ENCODE measurements at regions not wholly inside any gene's neighbourhood (a gene's known extent, or its start where the extent isn't known, plus 50 kb on each side); places are given as distances from the start of the nearest gene placed in this dataset.

DNA sequence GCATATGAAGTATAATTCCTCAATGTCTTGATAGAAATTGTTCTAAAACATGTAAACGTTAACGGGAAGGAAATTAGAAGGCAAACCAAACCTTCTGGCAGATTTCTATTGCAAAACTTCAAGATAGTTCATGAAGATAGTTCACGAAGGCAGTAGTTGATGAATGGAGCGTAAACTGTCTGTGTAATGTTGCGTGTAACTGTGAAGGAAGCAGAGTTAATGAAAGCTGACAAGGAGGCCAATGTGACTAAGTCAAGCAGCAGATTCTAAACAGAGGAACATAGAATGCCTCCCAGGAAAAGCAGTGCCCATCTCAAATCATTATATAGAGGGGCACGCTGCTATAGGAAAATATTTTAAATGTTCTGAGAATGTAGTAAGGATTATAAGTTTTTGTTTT lies 659.7 kb upstream of the IGFBP3 start:
- DNase-seq (ENCODE audit: low read depth in 2 of 2) = no peak

DNA sequence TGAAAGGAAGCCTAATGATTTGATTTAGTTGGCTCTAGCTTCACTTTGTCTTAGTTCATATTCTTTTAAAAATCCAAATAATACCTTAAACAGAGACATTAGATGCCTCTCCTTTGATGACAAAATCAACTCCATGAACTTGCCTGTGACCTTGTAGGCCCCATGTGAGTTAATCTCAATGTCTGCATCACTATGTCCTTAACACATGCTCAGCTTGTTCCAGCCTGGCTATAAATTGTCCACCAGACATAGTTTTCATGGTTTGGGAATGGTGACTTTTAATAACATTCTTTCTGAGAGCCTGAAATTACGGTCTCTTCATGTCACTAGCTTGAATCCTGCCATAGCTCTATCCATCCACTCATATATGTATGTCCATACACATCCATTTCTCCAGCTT lies 656.3 kb upstream of the IGFBP3 start:
- no peak for DNase-seq (ENCODE audit: low read depth in 2 of 2)

DNA sequence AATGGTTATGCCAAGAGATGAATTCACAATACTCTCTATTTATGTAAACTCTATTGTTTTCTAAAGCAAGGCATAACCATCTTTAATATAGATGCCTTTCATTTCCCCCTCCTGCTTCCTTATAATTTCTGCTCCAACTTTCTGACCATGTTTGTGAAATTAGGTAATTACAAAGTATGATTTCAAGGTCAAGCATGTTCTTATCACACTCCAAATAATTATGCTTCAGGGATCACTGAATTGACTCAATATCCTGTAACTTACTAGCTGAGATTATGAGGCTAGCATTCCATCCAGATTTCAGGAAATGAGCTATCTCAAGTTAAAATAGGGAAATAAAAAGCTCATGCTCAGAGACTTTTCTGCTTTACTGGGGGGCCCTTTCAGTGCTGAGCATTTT lies 655.9 kb upstream of the IGFBP3 start:
- no peak for DNase-seq (ENCODE audit: low read depth in 2 of 2)

DNA sequence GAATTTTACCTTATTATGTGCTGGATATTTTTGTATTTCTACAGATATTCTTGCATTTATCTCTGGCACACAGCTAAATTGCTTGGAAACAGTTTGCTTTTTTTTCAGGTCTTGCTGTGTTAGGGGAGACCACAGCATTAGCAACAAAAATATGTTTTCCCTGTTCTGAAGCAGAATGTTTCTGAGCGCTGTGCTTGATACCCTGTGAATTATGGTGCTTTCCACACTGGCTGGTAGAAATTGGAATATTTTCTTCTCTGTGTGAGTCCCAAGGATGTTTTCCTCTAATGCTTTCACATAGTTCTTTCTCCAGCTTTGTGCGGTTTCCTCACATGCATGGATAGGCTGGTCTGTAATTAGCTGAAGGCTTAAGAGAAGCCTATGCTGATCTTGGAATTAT lies 651.6 kb upstream of the IGFBP3 start:
- DNase-seq (ENCODE audit: low read depth in 2 of 2) = no peak

DNA sequence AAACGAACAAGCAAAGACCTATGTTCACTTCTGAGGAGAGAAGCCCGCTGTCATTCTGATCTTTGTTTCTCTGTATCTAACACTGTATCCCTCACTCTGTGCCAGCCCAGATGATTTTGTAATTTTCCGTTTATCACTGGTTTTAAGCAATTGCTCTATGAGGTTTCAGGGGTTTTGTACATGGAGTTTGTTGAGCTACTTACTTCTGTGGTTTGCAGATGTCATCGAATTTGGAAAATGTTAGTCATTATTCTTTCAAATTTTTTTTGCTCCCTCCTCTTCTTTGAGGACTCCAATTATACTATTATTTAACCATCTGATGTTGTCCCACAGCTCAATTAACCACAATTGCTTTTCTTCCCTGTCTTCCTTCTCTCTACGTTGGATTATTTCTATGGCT lies 650.9 kb upstream of the IGFBP3 start:
- no peak for DNase-seq (ENCODE audit: low read depth in 2 of 2)

DNA sequence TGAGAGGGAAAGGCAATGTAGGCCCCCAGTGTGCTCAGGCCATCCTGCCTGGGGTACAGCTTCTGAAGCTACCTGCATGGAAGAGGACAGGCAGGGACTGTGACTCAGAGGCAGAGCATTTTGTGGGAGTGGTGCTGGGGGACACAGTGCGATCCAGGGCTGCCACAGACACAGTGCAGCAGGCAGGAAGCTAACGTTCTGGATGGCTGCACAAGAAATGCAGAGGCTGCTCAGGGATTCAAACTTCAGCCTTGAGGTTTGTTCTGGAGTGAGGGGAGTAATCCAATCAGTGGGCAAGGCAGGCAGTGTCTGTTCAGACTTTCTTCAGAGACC lies 648.0 kb upstream of the IGFBP3 start:
- no peak for DNase-seq (ENCODE audit: low read depth in 2 of 2)

DNA sequence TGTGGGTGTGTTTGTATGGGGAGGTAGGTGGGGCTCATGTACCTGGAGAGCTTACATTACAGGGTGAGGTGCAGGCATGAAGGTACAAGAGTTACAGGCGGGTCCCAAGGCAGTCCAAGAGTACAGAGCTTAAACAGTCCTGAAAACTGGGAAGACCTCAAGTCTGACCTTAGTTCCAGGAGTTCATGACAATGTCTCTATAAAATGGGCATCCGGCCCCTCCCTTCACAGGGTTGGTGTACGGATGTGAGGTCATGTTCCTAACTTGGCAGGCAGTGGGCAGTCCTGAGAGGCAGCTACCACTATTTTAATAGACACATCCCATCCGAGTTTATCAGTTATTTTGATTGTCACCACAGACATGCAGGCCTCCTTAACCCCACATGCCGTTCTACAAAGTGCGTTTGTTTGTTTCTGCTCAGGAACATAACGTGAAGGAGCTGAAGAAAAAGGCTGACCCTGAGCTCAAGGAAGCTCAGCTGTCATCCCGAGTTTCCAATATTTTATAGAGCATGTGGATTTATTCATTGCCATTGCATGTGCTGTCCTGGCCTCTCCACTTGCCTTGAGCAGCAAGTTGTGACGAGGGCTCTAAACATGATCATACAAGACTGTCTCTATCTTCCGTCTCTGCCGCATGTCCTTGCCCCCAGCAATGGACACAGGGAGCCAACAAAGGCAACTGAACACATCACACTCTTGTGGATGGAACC lies 647.5 kb upstream of the IGFBP3 start:
- no peak for DNase-seq (ENCODE audit: low read depth in 2 of 2)

DNA sequence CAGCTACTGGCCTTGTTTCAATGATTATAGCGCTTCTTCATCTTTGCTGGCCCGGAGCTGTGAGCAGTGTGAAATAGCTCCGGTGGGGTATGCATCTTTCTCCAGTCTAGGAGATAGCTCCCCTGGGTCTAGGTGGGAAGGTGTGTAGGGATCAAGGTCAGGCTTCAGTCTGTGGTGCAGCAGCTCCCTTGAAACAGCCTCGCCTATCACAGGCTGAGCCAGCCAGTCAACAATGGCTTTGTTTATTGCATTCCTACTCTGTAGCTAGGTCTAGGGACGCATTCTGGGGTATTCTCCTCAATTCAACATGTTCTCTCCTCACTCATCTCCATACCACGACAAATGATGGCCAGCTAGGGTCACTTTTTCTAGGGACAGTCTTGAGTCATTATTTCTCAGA lies 646.8 kb upstream of the IGFBP3 start:
- no peak for DNase-seq (ENCODE audit: low read depth in 2 of 2)

DNA sequence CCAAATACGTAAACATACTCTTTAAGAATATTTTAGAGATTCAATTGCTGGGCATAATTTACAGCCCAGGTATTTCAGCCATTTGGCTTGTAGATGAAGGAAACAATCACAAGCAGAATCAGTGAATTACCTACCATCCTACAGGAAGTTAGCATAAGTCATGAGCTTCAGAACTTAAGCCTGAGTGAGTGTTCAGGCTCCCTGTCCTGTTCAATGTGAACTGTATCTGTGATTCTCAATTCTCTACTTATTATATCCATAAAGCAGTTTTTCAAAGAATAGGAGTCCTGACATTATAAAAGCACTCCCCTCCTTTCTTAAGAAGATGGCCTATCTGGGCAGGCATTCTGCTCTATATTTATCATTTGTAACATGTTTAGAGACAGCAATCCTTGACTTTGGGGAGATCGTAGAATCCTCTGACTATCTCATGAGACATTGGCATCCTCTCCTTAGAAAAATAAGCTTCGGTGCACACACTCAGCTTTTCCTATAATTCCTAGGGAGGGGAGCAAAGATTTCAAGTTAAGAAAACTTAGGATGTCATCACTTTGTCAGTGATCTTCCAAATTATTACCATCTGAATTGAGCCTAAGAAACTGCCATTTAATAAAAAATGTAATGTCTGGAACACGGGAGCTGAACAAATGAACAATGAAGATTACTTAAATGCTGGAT lies 645.2 kb upstream of the IGFBP3 start:
- DNase-seq (ENCODE audit: low read depth in 2 of 2) = no peak

DNA sequence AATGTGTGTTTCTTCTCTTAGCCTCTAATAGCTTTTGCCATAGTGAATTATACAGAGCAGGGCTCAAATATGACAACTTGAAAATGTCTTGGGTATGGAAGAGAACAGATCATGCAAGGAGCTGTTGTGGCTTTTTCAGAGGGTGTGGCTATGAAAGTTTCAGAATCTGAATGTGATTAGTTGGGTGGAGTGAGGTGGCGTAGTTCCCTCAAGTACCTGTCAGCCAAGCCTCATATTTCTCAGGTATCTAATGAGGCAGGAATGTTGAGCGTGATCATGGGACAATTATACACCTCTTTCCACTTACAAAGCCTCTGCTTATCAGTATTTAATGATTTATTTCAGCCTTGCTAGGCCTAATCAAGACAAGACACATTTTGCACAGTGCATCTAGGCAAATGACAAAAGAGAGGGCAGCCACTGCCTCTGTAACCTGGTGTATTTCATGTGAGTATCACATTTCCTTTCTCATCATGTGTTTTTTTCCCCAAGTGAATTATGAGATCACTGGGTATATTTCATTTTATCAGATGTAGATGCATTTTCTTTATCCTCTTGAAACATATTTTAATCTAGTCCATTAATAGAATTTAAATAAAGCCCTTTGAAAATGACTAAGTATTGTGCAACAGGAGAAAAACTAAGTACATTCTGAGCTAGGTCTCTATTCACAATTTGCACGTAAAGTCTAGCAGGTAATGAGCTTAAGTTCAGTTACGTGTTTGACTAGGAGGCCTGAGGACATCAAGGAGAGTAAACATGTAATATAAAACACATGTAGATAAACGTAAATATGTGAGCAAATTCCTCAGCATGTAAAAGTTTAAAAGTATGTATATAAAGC lies 644.4 kb upstream of the IGFBP3 start:
- no peak for DNase-seq (ENCODE audit: low read depth in 2 of 2)

DNA sequence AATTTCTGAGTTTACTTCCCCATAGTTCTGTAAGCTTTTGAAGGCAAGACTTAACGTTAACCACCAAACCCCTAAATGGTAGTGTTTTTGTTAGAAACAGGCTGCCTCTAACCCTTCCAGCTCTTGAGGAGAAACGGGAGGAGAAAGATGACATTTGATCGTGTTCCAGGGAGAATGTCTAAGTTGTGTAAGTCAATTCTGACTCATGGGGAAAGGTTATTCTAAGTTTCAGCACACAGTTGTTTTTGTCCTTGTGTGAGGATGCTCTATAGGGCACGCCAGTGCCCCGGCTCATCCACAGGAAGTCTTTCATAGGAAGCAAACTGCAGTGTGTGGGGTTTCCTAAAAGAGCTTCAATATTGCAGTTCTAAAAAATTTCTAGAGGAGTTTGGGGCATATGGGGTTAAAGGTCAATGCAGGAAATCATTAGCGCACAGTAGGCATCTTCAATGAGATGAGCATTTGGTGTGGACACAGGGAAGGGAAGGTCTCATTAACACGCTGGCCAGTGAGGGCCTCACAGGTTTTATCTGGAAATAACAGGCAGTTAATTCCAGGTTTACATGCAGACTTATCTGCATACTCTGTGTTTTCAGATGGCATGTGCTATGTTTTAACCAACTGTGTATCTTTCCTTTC lies 638.2 kb upstream of the IGFBP3 start:
- DNase-seq (ENCODE audit: low read depth in 2 of 2) = no peak

DNA sequence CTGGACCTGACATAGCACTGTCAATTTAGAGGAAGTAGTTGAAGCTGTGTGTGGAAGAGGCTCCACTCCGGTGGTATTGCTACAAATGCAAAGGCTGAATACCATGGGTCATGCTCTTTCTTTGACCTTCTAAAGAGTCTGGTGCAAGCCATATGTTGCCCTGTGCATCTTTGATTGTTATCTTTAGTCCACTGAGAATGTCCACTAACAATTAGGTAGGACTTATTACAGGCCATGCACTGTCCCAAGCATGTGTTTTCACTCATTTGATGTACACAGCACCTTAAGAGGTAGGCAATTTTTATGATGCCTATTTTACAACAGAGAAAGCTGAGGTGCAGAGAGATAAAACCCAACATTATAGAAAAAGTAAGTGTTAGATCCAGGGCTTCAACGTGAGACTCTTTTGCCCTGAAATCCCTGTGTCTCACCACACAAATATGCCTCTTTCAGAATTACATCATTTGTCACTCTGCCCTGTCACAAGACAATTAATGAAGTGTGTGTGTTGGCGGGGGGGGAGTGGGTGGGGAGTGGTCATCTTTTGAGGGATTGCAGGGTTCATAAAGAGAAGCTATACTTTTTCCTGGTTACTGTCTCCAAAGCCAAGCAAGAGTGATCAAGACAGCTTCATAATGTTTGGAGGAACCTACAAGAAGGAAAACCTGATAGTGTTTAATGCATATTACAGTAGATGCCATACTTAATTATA lies 637.6 kb upstream of the IGFBP3 start:
- DNase-seq (ENCODE audit: low read depth in 2 of 2) = no peak

DNA sequence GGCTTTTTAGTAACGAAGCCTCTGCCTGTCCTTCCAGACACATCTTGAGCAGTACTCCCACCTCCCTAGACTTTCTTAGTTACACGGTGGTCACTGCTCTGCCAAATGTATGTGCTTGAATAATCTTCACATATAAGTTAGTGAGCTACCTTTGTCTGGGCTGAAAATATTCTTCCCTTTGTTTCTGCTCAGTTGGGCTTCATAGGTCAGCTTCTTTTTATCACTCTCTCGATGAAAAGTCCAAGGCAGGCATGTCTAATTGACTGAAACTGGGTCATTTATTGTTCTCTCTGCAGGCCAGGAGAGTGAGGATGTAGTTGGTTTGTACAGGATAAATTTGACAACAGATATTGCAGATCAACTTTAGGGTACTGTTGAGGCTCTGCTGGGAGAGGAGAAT lies 636.7 kb upstream of the IGFBP3 start:
- no peak for DNase-seq (ENCODE audit: low read depth in 2 of 2)

DNA sequence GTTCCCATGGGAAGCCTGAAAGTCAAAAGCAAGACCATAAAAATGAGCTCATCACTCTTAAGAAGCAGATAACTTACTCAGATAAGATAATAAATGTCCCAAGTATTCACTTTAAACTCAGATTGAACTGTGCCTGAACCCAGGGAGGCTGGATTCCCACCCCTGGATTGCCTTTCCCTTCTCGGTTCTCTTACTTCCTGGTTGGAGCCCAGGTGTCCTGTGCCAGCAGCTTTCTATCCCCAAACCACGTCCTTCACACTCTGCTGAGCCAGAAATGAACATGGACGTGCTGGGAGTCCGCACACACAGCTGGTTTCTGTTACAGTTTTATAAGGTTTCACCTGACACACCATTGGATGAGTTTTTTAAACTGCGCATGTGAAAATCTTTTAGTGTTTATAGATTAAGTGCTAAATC lies 636.2 kb upstream of the IGFBP3 start:
- no peak for DNase-seq (ENCODE audit: low read depth in 2 of 2)

DNA sequence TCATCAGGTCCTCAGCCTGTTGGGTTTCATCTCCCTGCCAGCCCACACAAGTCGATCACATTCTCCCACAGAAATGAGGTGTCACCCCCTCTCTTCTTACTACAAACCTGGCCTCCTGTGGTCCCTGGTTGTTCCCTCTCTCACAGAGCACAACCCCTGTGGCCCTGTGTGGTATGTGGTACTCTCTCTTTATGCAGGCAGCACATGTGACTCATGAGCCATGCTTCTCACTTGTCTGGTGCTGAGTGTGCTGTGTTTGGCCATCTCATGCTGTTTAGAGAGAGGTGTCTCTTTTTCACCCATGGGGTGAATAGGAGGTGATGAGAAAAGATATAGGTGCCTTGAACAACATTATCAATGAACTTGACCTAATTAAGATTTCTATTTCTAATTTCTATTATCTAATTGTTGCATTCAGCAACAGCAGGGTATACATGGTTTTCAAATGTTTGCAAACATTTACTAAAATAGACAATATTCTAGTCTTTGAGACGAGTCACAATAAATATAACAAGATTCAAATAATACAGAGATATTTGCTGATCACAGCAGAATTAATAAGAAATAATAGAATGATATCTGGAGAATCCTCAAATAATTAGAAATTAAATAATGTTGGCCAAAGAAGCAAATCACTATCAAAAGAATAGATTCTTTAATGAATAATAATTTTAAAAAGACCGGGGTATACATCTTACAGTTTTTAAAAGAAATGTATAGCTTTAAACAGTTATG lies 633.8 kb upstream of the IGFBP3 start:
- DNase-seq (ENCODE audit: low read depth in 2 of 2) = no peak

DNA sequence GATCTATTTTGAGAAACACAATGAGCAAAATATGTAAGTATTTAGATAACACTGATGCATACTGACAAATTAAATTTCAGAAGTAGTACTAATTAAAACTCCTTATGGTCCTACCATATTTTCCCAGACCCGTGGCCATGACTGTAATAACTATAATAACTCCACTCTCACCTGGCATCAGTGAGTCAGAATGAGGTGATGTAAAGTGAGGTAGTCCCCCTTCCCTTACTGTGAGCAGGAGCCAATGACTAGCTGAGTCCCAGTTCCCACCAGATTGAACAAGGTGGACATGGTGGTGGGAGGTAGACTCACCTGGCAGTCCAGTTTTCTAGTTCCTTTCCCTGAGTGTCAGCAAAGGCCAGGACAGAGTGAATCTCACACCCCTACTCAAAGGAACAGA lies 630.5 kb upstream of the IGFBP3 start:
- no peak for DNase-seq (ENCODE audit: low read depth in 2 of 2)

DNA sequence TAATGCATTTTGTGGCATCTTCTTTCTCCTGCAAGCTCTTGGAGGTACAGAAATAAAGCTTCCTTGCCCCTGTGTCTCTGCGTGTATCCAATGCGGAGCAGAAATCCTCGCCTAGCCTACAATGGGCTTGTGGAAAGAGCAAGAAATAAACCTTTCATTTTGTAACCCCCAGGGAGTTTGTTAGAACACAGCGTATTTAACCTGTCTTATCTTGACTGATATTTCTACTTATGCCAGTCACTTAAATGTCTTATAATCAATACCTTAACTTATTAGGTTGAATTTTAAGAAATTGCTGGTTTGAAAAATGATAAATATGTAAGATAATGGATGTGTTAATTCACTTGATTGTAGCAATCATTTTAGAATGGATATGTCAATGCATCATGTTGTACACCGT lies 629.8 kb upstream of the IGFBP3 start:
- DNase-seq (ENCODE audit: low read depth in 2 of 2) = no peak

DNA sequence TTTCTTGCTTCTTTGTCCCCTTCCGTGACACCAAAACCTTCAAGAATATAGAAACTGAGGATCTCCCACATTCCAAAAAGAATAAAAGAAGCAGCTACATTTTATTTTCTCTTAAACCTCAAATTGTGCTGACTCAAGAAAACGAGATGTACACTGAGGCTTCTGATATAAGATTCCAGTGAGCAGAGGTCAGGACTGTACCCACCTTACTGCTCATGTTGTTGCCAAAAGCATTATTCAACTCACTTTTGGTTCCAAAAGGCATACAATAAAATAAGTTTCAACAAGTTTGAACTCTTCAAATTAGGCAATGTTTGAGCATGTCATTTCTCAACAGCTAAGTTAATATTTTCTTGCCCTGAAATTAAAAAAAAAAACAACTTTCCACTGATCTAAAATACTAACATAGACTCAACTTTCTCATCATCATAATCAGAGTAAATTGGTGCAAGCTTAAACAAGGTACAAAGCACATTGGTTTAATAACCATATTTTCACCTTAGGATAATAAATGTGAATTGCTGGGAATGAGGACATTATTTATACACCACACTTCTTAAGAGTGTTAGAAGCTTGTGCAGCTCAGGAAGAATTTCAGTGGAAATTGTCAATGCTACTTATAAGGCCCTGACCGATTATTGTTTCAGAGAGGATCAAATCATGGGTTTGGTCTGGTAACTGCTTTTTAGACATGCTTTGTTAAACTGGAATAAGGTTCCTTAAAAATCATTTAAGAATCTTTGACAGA lies 629.0 kb upstream of the IGFBP3 start:
- no peak for DNase-seq (ENCODE audit: low read depth in 2 of 2)

DNA sequence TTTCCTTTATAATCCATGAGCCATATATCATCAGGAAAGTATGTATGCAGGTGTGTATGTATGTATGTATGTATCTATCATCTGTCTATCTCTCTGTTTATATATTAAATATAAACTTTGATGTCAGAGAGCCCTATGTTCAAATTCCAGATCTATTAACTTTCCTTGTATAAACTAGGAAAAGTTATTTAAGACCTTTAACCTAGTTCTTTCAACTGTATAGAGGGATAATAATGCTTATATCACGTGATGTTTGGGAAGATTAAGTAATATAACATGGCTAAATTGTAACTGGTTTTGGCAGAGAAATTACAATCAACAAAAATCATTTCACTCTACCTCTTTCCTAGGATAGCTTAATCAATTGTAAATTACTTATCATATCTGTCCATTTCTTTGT lies 628.3 kb upstream of the IGFBP3 start:
- DNase-seq (ENCODE audit: low read depth in 2 of 2) = no peak

DNA sequence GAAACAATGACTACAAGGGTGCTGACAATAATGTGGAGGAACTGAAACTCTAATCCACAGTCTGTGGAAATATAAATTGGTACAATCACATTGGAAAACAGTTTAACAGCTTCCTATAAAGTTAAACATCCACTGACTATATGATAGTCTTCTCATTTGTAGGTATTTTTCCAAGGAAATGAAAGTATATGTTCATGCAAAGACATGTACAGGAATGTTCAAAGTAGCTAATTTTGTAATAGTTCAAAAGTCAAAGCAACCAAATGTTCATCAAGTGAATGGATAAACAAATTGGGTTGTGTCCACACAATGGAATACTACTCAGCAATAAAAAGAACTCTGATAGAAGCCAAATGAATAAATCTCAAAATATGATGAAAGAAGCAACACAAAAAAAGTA lies 626.0 kb upstream of the IGFBP3 start:
- no peak for DNase-seq (ENCODE audit: low read depth in 2 of 2)

All from stimulated activated CD8-positive, alpha-beta memory T cell treated with anti-CD3 and anti-CD28 coated beads, Interleukin-2, amount 100 ng/mL, for 48 hours (primary cell).